ENCODE measurements at regions not wholly inside any gene's neighbourhood (a gene's known extent, or its start where the extent isn't known, plus 50 kb on each side); places are given as distances from the start of the nearest gene placed in this dataset.

DNA sequence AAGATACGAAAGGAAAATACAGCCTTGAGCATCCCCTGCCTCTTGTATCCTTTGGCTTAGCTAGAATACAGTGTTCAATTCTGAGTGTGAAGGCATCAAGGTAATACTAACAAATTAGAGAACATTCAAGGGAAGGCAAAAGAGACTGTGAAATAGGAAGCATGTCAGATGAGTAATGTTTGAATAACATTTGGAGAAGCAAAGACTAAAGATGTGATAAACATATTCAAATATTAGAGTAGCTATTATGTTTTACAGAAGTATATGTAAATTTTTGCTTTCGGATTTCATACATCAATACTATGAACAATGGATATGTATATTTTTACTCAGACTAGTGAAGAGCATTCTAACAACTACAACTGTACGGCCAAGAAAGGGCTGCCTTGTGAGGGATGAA is 161.7 kb upstream of the FN1 start:
- no peak for ATAC-seq (replicated peaks in 1 of 4)
- Histone ChIP-seq H3K4me3 (ENCODE audit: control insufficient read depth in 1 of 2, extremely low read depth in 1 of 2, low read length in 1 of 2) (no peak overlapping the region), H3K27ac (ENCODE audit: low read length) (no peak overlapping the region), H3K4me1 (ENCODE audit: control insufficient read depth in 1 of 2, extremely low read depth in 1 of 2, insufficient read depth in 2 of 2, low read length in 2 of 2) (no peaks in the 10 kb centered on the region), H3K9me3 (no peaks in the 10 kb centered on the region), H3K36me3 (ENCODE audit: control insufficient read depth in 2 of 2, extremely low read depth in 1 of 2, insufficient read depth in 1 of 2, low read length in 1 of 2) (no peaks in the 10 kb centered on the region), H3K27me3 (replicated peaks in 1 of 2; ENCODE audit: control insufficient read depth in 2 of 2, extremely low read depth in 1 of 2, insufficient read depth in 2 of 2, low read length in 1 of 2) (no peaks in the 10 kb centered on the region)
- CTCF ChIA-PET, result no interaction called here
- no CpG with 5 or more reads among the region's 3 CpGs for WGBS (ENCODE audit: insufficient coverage)
- Mint-ChIP-seq H3K4me3 (no peak overlapping the region), H3K27me3 (no peaks in the 10 kb centered on the region), H3K36me3 (no peaks in the 10 kb centered on the region), H3K4me1 (no peaks in the 10 kb centered on the region), H3K9me3 (no peaks in the 10 kb centered on the region), H3K27ac (no peak overlapping the region)
- POLR2A ChIA-PET, result no interaction called here
- DNase-seq, result no peak

DNA sequence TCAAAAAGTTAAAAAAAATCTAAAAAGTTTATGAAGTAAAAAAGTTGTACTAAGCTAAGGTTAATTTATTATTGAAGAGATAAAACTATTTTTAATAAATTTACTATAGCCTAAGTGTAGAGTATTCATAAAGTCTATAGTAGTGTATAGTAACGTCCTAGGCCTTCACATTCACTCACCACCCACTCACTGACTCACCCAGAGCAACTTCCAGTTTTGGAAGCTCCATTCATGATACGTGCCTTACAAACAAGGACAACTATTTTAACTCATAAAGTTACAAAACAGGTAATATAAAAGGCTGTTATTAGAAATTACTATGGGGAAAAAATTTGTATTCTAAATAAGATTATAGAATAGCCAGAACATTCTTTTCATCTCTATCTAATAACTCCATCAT is 158.9 kb upstream of the FN1 start:
- ChIA-PET CTCF (interaction anchor here in 1 of 2 donors (0.7 kb wide), 1 partner anchor 348 kb away, joined by 6 read pairs; no protein-coding TSS in a partner anchor), POLR2A (no interaction called here)
- Mint-ChIP-seq H3K4me1 (no peaks in the 10 kb centered on the region), H3K9me3 (no peaks in the 10 kb centered on the region), H3K27me3 (no peaks in the 10 kb centered on the region), H3K27ac (no peak overlapping the region), H3K4me3 (no peak overlapping the region), H3K36me3 (no peaks in the 10 kb centered on the region)
- WGBS (ENCODE audit: insufficient coverage), result no CpG with 5 or more reads among the region's 2 CpGs
- no peak overlapping the region for H3K27ac ChIP-seq (ENCODE audit: low read length)
- H3K4me1 ChIP-seq (ENCODE audit: control insufficient read depth in 1 of 2, extremely low read depth in 1 of 2, insufficient read depth in 2 of 2, low read length in 2 of 2), result no peaks in the 10 kb centered on the region
- no peaks in the 10 kb centered on the region for H3K9me3 ChIP-seq
- H3K4me3 ChIP-seq (ENCODE audit: control insufficient read depth in 1 of 2, extremely low read depth in 1 of 2, low read length in 1 of 2), result no peak overlapping the region
- no peak for ATAC-seq (replicated peaks in 1 of 4)
- H3K36me3 ChIP-seq (ENCODE audit: control insufficient read depth in 2 of 2, extremely low read depth in 1 of 2, insufficient read depth in 1 of 2, low read length in 1 of 2), result no peaks in the 10 kb centered on the region
- no peak for DNase-seq
- H3K27me3 ChIP-seq (replicated peaks in 1 of 2; ENCODE audit: control insufficient read depth in 2 of 2, extremely low read depth in 1 of 2, insufficient read depth in 2 of 2, low read length in 1 of 2), result no peaks in the 10 kb centered on the region

DNA sequence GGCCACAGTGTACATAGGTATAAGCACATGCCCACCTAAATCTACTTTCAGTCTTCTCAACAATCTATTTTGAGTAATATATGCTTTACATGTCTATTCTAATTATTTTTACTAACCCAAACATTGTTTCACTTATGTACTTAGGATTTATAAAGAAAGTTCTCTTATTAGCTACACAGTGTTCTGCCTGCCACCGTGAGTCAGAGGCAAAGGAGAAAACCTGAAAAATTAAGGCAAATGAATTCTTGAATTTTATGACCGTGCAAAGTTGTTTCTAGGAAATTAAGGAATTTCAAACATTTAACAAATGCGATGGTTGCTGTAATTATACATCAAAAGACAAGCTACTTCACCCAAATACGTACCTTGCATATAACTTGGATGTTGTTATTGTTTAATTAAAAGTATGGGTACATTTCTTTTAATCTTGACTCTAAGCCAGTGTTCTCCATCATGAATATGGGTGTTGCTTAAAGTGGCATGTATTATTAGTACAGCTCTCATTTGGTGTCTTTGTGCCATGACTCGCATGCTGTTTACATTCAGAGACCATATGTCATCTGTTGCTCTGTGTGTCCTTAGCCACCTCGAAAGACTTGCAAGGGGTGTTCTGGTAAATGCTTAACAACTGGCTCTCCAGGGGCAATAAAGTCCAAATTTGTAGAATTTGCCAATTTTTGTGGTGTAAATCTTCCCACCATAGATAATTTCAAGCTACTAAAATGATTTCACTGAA is 154.3 kb upstream of the FN1 start:
- Mint-ChIP-seq H3K4me1 (no peaks in the 10 kb centered on the region), H3K27ac (no peak overlapping the region), H3K4me3 (no peak overlapping the region), H3K36me3 (no peaks in the 10 kb centered on the region), H3K9me3 (no peaks in the 10 kb centered on the region), H3K27me3 (no peaks in the 10 kb centered on the region)
- Histone ChIP-seq H3K27ac (ENCODE audit: low read length) (no peak overlapping the region), H3K9me3 (no peaks in the 10 kb centered on the region), H3K4me3 (ENCODE audit: control insufficient read depth in 1 of 2, extremely low read depth in 1 of 2, low read length in 1 of 2) (no peak overlapping the region), H3K36me3 (ENCODE audit: control insufficient read depth in 2 of 2, extremely low read depth in 1 of 2, insufficient read depth in 1 of 2, low read length in 1 of 2) (no peaks in the 10 kb centered on the region), H3K4me1 (ENCODE audit: control insufficient read depth in 1 of 2, extremely low read depth in 1 of 2, insufficient read depth in 2 of 2, low read length in 2 of 2) (no peaks in the 10 kb centered on the region), H3K27me3 (replicated peaks in 1 of 2; ENCODE audit: control insufficient read depth in 2 of 2, extremely low read depth in 1 of 2, insufficient read depth in 2 of 2, low read length in 1 of 2) (no peaks in the 10 kb centered on the region)
- 75% methylated on average over 2 of the region's 6 CpGs for WGBS (ENCODE audit: insufficient coverage)
- POLR2A ChIA-PET, result no interaction called here
- ATAC-seq (replicated peaks in 1 of 4), result no peak
- CTCF ChIA-PET, result interaction anchor here (0.5 kb wide), 2 partner anchors 17 to 107 kb away, joined by 3 to 4 read pairs; no protein-coding TSS in a partner anchor
- DNase-seq, result no peak

DNA sequence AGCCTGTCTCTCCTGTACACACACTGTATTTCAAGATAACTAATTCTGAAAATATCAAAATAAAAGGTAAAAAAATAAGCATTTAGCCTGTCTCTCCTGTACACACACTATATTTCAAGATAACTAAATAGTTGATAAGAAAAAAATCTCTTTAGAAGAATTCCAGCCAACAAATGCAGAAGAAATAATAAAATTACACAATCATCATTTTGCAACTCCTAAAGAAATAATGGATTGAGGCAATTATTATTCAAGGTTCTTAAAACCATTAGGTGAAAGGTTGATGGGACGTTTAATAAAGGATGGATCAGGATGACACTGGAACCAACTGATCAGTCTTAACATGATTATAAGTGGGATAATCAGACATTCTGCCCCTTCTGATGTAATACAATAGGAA is 148.0 kb upstream of the FN1 start:
- no peaks in the 10 kb centered on the region for H3K4me1 ChIP-seq (ENCODE audit: control insufficient read depth in 1 of 2, extremely low read depth in 1 of 2, insufficient read depth in 2 of 2, low read length in 2 of 2)
- H3K27ac Mint-ChIP-seq, result no peak overlapping the region
- H3K4me3 Mint-ChIP-seq, result no peak overlapping the region
- H3K27ac ChIP-seq (ENCODE audit: low read length), result no peak overlapping the region
- H3K9me3 ChIP-seq, result no peaks in the 10 kb centered on the region
- no peaks in the 10 kb centered on the region for H3K9me3 Mint-ChIP-seq
- ChIA-PET POLR2A (no interaction called here), CTCF (no interaction called here)
- H3K27me3 ChIP-seq (replicated peaks in 1 of 2; ENCODE audit: control insufficient read depth in 2 of 2, extremely low read depth in 1 of 2, insufficient read depth in 2 of 2, low read length in 1 of 2), result no peaks in the 10 kb centered on the region
- ATAC-seq (replicated peaks in 1 of 4) (no peak), DNase-seq (no peak)
- H3K27me3 Mint-ChIP-seq, result peaks cover 0 to 4% of the 10 kb centered on the region in 2 donors
- H3K36me3 Mint-ChIP-seq, result no peaks in the 10 kb centered on the region
- no CpG with 5 or more reads among the region's 1 CpG for WGBS (ENCODE audit: insufficient coverage)
- H3K36me3 ChIP-seq (ENCODE audit: control insufficient read depth in 2 of 2, extremely low read depth in 1 of 2, insufficient read depth in 1 of 2, low read length in 1 of 2), result no peaks in the 10 kb centered on the region
- H3K4me1 Mint-ChIP-seq, result no peaks in the 10 kb centered on the region
- H3K4me3 ChIP-seq (ENCODE audit: control insufficient read depth in 1 of 2, extremely low read depth in 1 of 2, low read length in 1 of 2), result no peak overlapping the region

DNA sequence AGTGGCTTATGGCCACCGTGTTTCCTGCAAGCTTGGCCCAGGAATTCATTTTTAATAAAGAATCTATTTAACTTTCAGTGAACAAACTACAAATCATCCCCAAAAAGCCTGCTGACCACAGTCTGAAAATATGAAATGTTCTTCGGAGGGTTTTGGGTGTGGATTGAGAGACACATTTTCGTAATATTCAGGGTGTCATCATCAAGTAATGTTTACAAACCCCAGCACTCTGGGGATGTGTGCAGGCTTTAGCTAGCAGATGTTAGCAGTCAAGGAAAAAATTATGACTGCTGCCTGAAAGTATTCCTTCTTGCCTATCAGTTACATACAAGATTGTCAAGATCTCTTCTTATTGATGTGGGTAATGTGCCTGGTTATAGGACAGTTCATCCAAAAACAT is 143.9 kb upstream of the FN1 start:
- Histone ChIP-seq H3K4me1 (ENCODE audit: control insufficient read depth in 1 of 2, extremely low read depth in 1 of 2, insufficient read depth in 2 of 2, low read length in 2 of 2) (no peaks in the 10 kb centered on the region), H3K4me3 (ENCODE audit: control insufficient read depth in 1 of 2, extremely low read depth in 1 of 2, low read length in 1 of 2) (no peak overlapping the region), H3K27ac (ENCODE audit: low read length) (no peak overlapping the region), H3K27me3 (replicated peaks in 1 of 2; ENCODE audit: control insufficient read depth in 2 of 2, extremely low read depth in 1 of 2, insufficient read depth in 2 of 2, low read length in 1 of 2) (no peaks in the 10 kb centered on the region), H3K36me3 (ENCODE audit: control insufficient read depth in 2 of 2, extremely low read depth in 1 of 2, insufficient read depth in 1 of 2, low read length in 1 of 2) (no peaks in the 10 kb centered on the region), H3K9me3 (no peaks in the 10 kb centered on the region)
- ATAC-seq (replicated peaks in 1 of 4) (no peak), DNase-seq (no peak)
- Mint-ChIP-seq H3K27ac (no peak overlapping the region), H3K9me3 (no peaks in the 10 kb centered on the region), H3K36me3 (no peaks in the 10 kb centered on the region), H3K4me1 (no peaks in the 10 kb centered on the region), H3K27me3 (peaks cover 0 to 4% of the 10 kb centered on the region in 2 donors), H3K4me3 (no peak overlapping the region)
- no CpG with 5 or more reads among the region's 3 CpGs for WGBS (ENCODE audit: insufficient coverage)
- CTCF ChIA-PET, result interaction anchor here in 1 of 2 donors (0.5 kb wide), 1 partner anchor 10 kb away, joined by 4 read pairs; no protein-coding TSS in a partner anchor
- POLR2A ChIA-PET, result no interaction called here

DNA sequence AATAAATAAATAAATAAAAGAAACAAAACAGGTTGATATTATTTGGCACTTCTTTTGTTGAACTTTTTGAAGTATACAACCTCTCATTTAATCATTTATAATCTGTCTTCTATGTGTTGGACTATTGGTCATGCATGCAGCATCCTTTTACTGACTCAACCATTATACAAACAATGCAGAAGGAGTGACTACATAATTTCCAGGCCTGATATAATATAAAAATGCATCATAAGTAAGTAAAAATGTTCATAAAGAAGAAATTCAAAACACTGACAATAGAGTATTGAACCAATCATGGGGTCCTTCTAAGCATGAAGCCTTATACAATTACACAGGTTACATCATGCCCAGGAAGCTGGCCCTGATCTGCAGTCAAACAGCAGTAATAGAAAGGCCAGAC is 141.5 kb upstream of the FN1 start:
- Histone ChIP-seq H3K4me1 (ENCODE audit: control insufficient read depth in 1 of 2, extremely low read depth in 1 of 2, insufficient read depth in 2 of 2, low read length in 2 of 2) (no peaks in the 10 kb centered on the region), H3K4me3 (ENCODE audit: control insufficient read depth in 1 of 2, extremely low read depth in 1 of 2, low read length in 1 of 2) (no peak overlapping the region), H3K27ac (ENCODE audit: low read length) (no peak overlapping the region), H3K27me3 (replicated peaks in 1 of 2; ENCODE audit: control insufficient read depth in 2 of 2, extremely low read depth in 1 of 2, insufficient read depth in 2 of 2, low read length in 1 of 2) (no peaks in the 10 kb centered on the region), H3K36me3 (ENCODE audit: control insufficient read depth in 2 of 2, extremely low read depth in 1 of 2, insufficient read depth in 1 of 2, low read length in 1 of 2) (no peaks in the 10 kb centered on the region), H3K9me3 (no peaks in the 10 kb centered on the region)
- no peaks in the 10 kb centered on the region for H3K9me3 Mint-ChIP-seq
- ATAC-seq (replicated peaks in 1 of 4), result no peak
- H3K4me3 Mint-ChIP-seq, result no peak overlapping the region
- no peak for DNase-seq
- H3K27me3 Mint-ChIP-seq, result peaks cover 0 to 4% of the 10 kb centered on the region in 2 donors
- POLR2A ChIA-PET, result no interaction called here
- H3K36me3 Mint-ChIP-seq, result no peaks in the 10 kb centered on the region
- H3K27ac Mint-ChIP-seq, result no peak overlapping the region
- CTCF ChIA-PET, result interaction anchor here in 1 of 2 donors (0.7 kb wide), 1 partner anchor 1868 kb away, joined by 3 read pairs; no protein-coding TSS in a partner anchor
- H3K4me1 Mint-ChIP-seq, result no peaks in the 10 kb centered on the region

DNA sequence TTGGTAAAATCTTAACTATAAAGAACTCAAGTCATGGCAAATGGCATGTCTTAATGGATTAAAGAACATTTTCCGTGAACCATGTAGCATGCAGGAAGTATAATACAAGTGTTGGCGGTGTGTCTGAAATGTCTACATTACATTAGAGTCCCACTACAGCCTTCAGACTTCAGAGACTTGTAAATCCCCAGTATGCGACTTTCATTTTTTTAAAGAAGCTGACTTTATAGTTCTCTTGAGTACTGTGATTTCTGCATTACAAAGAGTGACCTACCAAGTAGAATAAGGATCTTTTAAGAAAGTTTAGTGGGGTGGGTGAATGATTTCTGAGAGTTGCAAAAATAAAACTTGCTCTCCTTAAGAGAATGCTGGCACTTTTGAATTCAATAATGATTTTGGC is 140.7 kb upstream of the FN1 start:
- Histone ChIP-seq H3K4me3 (ENCODE audit: control insufficient read depth in 1 of 2, extremely low read depth in 1 of 2, low read length in 1 of 2) (no peak overlapping the region), H3K9me3 (no peaks in the 10 kb centered on the region), H3K36me3 (ENCODE audit: control insufficient read depth in 2 of 2, extremely low read depth in 1 of 2, insufficient read depth in 1 of 2, low read length in 1 of 2) (no peaks in the 10 kb centered on the region), H3K27ac (ENCODE audit: low read length) (no peak overlapping the region), H3K27me3 (replicated peaks in 1 of 2; ENCODE audit: control insufficient read depth in 2 of 2, extremely low read depth in 1 of 2, insufficient read depth in 2 of 2, low read length in 1 of 2) (no peaks in the 10 kb centered on the region), H3K4me1 (ENCODE audit: control insufficient read depth in 1 of 2, extremely low read depth in 1 of 2, insufficient read depth in 2 of 2, low read length in 2 of 2) (no peaks in the 10 kb centered on the region)
- ChIA-PET POLR2A (no interaction called here), CTCF (no interaction called here)
- Mint-ChIP-seq H3K27ac (no peak overlapping the region), H3K9me3 (no peaks in the 10 kb centered on the region), H3K36me3 (no peaks in the 10 kb centered on the region), H3K4me1 (no peaks in the 10 kb centered on the region), H3K27me3 (peaks cover 0 to 4% of the 10 kb centered on the region in 2 donors), H3K4me3 (no peak overlapping the region)
- DNase-seq, result no peak
- WGBS (ENCODE audit: insufficient coverage), result no CpG with 5 or more reads among the region's 3 CpGs
- ATAC-seq (replicated peaks in 1 of 4), result no peak

Measured in T-cell (primary cell).